GM12872 (cell line): ENCODE measurements at regions not wholly inside any gene's neighbourhood (a gene's known extent, or its start where the extent isn't known, plus 50 kb on each side); places are given as distances from the start of the nearest gene placed in this dataset.

Experiments used
- CTCF ChIP-seq: IDR thresholded peaks from 3 replicates; pipeline ENCODE4 v1.5.1; 2011; ENCODE audit warnings: low read depth, mild to moderate bottlenecking, low read length, moderate library complexity; ENCODE audit not compliant: insufficient read depth

- no peak for TF ChIP-seq CTCF
Measured at GRCh38 chr9:7338586-7339281, 460.8 kb downstream of the DMAC1 start.

GRCh38 chr9:7336356-7337065 is 463.1 kb downstream of the DMAC1 start:
- no peak for TF ChIP-seq CTCF

- TF ChIP-seq CTCF, result no peak
Measured at GRCh38 chr9:7333719-7334118, 465.9 kb downstream of the DMAC1 start.

GRCh38 chr9:7332780-7333179 is 466.8 kb downstream of the DMAC1 start:
- TF ChIP-seq CTCF, result no peak

GRCh38 chr9:7328453-7328852 is 471.1 kb downstream of the DMAC1 start:
- TF ChIP-seq CTCF, result no peak

- no peak for TF ChIP-seq CTCF
Measured at GRCh38 chr9:7325995-7326394, 473.6 kb downstream of the DMAC1 start.

GRCh38 chr9:7324152-7324598 is 475.4 kb downstream of the DMAC1 start:
- no peak for TF ChIP-seq CTCF
